HL-60 (cell line): ENCODE measurements at regions not wholly inside any gene's neighbourhood (a gene's known extent, or its start where the extent isn't known, plus 50 kb on each side); places are given as distances from the start of the nearest gene placed in this dataset.

ENCODE experiments used
- DNase-seq, 2 experiments: peaks; one replicate each; pipeline ENCODE4 v3.0.0-alpha.2; 2010 to 2020; ENCODE audit warnings: low read depth in 1 of 2, low spot score in 1 of 2
- H3K27ac ChIP-seq: fragments of 250-450 bp; sonication (Bioruptor Pico); replicated peaks from 2 replicates; pipeline ENCODE4 v1.5.1; 2020; ENCODE audit warnings: mild to moderate bottlenecking, moderate library complexity
- H3K27me3 ChIP-seq: fragments of 250-450 bp; sonication (Bioruptor Pico); 2 replicates; pipeline ENCODE4 v1.5.1; 2021; ENCODE audit warnings: mild to moderate bottlenecking, moderate library complexity; ENCODE audit not compliant: insufficient read depth, poor library complexity, severe bottlenecking
- H3K4me3 ChIP-seq: replicated peaks from 2 replicates; pipeline ENCODE4 v1.5.1; 2011; ENCODE audit warnings: mild to moderate bottlenecking, control low read depth, low read length; ENCODE audit not compliant: insufficient read depth
- GABPA ChIP-seq: IDR thresholded peaks from 2 replicates; pipeline ENCODE4 v1.6.1; 2012; ENCODE audit warnings: low read depth
- POLR2AphosphoS5 ChIP-seq: IDR thresholded peaks from 2 replicates; pipeline ENCODE4 v1.6.1; 2012; ENCODE audit warnings: low read depth
- SPI1 ChIP-seq: IDR thresholded peaks from 2 replicates; pipeline ENCODE4 v1.6.1; 2012; ENCODE audit warnings: low read depth, mild to moderate bottlenecking, borderline replicate concordance
- TF ChIP-seq, protein P1 (sequence below): IDR thresholded peaks from one replicate; pipeline ENCODE4 v1.5.1; 2011; ENCODE audit warnings: low read length, control low read depth, inconsistent platforms; ENCODE audit not compliant: insufficient read depth
- TF ChIP-seq, protein P2 (sequence below): IDR thresholded peaks from 2 replicates; pipeline ENCODE4 v1.6.1; 2012; ENCODE audit warnings: low read depth; ENCODE audit not compliant: insufficient replicate concordance

DNA sequence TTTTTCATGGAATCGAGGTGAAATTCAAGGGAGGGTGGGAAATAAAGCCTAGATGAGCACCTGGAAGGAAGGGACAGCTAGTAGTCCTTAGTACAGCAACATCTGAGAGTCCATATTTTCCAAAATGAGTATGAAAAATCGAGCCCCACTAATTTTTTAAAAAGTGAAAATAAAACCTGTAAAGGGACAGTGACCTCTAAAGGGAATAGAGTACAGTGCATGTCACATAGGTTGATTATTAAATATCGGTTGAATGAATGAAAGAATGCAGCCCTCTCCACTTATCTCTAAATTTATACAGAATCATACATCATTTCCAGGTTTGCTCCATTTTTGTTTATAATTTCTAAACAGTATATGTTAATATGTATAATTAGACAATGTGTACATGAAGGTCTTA is 1088.5 kb upstream of the GHITM start:
- Histone ChIP-seq H3K27ac (no peak overlapping the region), H3K4me3 (no peak overlapping the region), H3K27me3 (no peaks in the 10 kb centered on the region)
- no peak for DNase-seq
- TF ChIP-seq, protein P1, sequence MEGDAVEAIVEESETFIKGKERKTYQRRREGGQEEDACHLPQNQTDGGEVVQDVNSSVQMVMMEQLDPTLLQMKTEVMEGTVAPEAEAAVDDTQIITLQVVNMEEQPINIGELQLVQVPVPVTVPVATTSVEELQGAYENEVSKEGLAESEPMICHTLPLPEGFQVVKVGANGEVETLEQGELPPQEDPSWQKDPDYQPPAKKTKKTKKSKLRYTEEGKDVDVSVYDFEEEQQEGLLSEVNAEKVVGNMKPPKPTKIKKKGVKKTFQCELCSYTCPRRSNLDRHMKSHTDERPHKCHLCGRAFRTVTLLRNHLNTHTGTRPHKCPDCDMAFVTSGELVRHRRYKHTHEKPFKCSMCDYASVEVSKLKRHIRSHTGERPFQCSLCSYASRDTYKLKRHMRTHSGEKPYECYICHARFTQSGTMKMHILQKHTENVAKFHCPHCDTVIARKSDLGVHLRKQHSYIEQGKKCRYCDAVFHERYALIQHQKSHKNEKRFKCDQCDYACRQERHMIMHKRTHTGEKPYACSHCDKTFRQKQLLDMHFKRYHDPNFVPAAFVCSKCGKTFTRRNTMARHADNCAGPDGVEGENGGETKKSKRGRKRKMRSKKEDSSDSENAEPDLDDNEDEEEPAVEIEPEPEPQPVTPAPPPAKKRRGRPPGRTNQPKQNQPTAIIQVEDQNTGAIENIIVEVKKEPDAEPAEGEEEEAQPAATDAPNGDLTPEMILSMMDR, result no peak
- TF ChIP-seq POLR2AphosphoS5 (no peak), SPI1 (no peak), GABPA (no peak)
- TF ChIP-seq, protein P2, sequence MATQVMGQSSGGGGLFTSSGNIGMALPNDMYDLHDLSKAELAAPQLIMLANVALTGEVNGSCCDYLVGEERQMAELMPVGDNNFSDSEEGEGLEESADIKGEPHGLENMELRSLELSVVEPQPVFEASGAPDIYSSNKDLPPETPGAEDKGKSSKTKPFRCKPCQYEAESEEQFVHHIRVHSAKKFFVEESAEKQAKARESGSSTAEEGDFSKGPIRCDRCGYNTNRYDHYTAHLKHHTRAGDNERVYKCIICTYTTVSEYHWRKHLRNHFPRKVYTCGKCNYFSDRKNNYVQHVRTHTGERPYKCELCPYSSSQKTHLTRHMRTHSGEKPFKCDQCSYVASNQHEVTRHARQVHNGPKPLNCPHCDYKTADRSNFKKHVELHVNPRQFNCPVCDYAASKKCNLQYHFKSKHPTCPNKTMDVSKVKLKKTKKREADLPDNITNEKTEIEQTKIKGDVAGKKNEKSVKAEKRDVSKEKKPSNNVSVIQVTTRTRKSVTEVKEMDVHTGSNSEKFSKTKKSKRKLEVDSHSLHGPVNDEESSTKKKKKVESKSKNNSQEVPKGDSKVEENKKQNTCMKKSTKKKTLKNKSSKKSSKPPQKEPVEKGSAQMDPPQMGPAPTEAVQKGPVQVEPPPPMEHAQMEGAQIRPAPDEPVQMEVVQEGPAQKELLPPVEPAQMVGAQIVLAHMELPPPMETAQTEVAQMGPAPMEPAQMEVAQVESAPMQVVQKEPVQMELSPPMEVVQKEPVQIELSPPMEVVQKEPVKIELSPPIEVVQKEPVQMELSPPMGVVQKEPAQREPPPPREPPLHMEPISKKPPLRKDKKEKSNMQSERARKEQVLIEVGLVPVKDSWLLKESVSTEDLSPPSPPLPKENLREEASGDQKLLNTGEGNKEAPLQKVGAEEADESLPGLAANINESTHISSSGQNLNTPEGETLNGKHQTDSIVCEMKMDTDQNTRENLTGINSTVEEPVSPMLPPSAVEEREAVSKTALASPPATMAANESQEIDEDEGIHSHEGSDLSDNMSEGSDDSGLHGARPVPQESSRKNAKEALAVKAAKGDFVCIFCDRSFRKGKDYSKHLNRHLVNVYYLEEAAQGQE, result no peak

DNA sequence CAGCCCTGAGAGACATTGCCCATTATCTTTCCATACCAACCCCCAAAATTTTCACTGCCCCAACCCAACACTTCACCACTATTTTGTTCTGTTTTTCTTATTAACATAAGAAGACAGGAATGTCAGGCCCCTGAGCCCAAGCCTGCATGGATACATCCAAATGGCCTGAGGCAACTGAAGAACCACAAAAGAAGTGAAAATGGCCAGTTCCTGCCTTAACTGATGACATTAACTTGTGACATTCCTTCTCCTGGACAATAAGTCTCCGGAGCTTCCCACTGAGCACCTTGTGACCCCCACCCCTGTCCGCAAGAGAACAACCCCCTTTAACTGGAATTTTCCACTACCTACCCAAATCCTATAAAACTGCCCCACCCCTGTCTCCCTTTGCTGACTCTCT is 1076.4 kb upstream of the GHITM start:
- no peak overlapping the region for H3K27ac ChIP-seq
- no peak for DNase-seq
- TF ChIP-seq GABPA, result no peak
- TF ChIP-seq, protein P1, result no peak
- TF ChIP-seq, protein P2, result no peak
- TF ChIP-seq POLR2AphosphoS5, result no peak
- TF ChIP-seq SPI1, result no peak
- H3K4me3 ChIP-seq, result no peak overlapping the region
- no peaks in the 10 kb centered on the region for H3K27me3 ChIP-seq

DNA sequence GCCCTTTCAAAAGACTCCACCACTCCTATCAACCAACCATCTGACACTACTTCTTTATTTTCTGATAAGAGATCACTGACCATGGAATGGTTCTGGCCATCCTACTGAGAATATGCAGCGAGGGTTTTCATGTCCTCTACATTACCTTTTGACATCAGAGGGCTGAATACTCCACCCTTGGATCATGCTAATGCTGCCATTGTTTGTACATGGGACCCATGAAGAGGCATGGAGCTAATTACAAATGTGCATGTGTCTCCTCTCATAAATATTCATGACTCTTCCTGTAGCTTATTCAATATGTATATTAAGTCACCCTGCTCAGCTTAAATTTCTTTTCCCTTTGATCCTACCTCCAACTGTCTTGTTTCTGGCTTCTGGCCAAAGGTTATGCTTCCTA is 1065.8 kb upstream of the GHITM start:
- H3K4me3 ChIP-seq, result no peak overlapping the region
- no peaks in the 10 kb centered on the region for H3K27me3 ChIP-seq
- H3K27ac ChIP-seq, result no peak overlapping the region
- TF ChIP-seq, protein P2, result no peak
- TF ChIP-seq GABPA (no peak), SPI1 (no peak), POLR2AphosphoS5 (no peak)
- TF ChIP-seq, protein P1, result no peak
- no peak for DNase-seq
